ENCODE measurements at regions not wholly inside any gene's neighbourhood (a gene's known extent, or its start where the extent isn't known, plus 50 kb on each side); places are given as distances from the start of the nearest gene placed in this dataset.

GRCh38 chr17:70892527-70892926 lies 723.2 kb downstream of the KCNJ2 start:
- no peak overlapping the region for H3K27ac Mint-ChIP-seq (ENCODE audit: low read depth, unreplicated experiment)
- intact Hi-C loops (cut with micrococcal nuclease), result no loop called here
- no peak for DNase-seq (ENCODE audit: unreplicated experiment)
- no peak for TF ChIP-seq CTCF (IDR thresholded peaks at IDR 0.05; ENCODE audit: unreplicated experiment)
- no peak overlapping the region for H3K4me3 Mint-ChIP-seq (ENCODE audit: unreplicated experiment)
- H3K27me3 Mint-ChIP-seq (ENCODE audit: insufficient read depth, unreplicated experiment), result no peaks in the 10 kb centered on the region
- BruUV-seq (replicated peaks), result no TSS peak
- no peaks in the 10 kb centered on the region for H3K4me1 Mint-ChIP-seq (ENCODE audit: insufficient read depth, unreplicated experiment)
- CTCF ChIA-PET, result no interaction called here
- no peaks in the 10 kb centered on the region for H3K36me3 Mint-ChIP-seq (ENCODE audit: insufficient read depth, unreplicated experiment)
- H3K9me3 Mint-ChIP-seq (ENCODE audit: unreplicated experiment), result no peaks in the 10 kb centered on the region
- POLR2A ChIA-PET, result no interaction called here

GRCh38 chr17:70896843-70897242 lies 727.5 kb downstream of the KCNJ2 start:
- Mint-ChIP-seq H3K36me3 (ENCODE audit: insufficient read depth, unreplicated experiment) (no peaks in the 10 kb centered on the region), H3K27ac (ENCODE audit: low read depth, unreplicated experiment) (no peak overlapping the region), H3K9me3 (ENCODE audit: unreplicated experiment) (peaks cover 7% of the 10 kb centered on the region), H3K4me1 (ENCODE audit: insufficient read depth, unreplicated experiment) (no peaks in the 10 kb centered on the region), H3K27me3 (ENCODE audit: insufficient read depth, unreplicated experiment) (no peaks in the 10 kb centered on the region), H3K4me3 (ENCODE audit: unreplicated experiment) (no peak overlapping the region)
- intact Hi-C loops (cut with micrococcal nuclease), result no loop called here
- no peak for TF ChIP-seq CTCF (IDR thresholded peaks at IDR 0.05; ENCODE audit: unreplicated experiment)
- no TSS peak for BruUV-seq (replicated peaks)
- POLR2A ChIA-PET, result interaction anchor here (1.2 kb wide), 1 partner anchor 10 kb away, joined by 3 read pairs; no protein-coding TSS in a partner anchor
- CTCF ChIA-PET, result interaction anchor here (0.6 kb wide), 1 partner anchor 479 kb away, joined by 4 read pairs; no protein-coding TSS in a partner anchor
- DNase-seq (ENCODE audit: unreplicated experiment), result no peak

- no TSS peak for BruUV-seq (replicated peaks)
- Mint-ChIP-seq H3K27ac (ENCODE audit: low read depth, unreplicated experiment) (no peak overlapping the region), H3K4me3 (ENCODE audit: unreplicated experiment) (no peak overlapping the region), H3K9me3 (ENCODE audit: unreplicated experiment) (peaks cover 10% of the 10 kb centered on the region), H3K27me3 (ENCODE audit: insufficient read depth, unreplicated experiment) (no peaks in the 10 kb centered on the region), H3K4me1 (ENCODE audit: insufficient read depth, unreplicated experiment) (no peaks in the 10 kb centered on the region), H3K36me3 (ENCODE audit: insufficient read depth, unreplicated experiment) (no peaks in the 10 kb centered on the region)
- intact Hi-C loops (cut with micrococcal nuclease), result no loop called here
- ChIA-PET POLR2A (no interaction called here), CTCF (no interaction called here)
- no peak for DNase-seq (ENCODE audit: unreplicated experiment)
- TF ChIP-seq CTCF (IDR thresholded peaks at IDR 0.05; ENCODE audit: unreplicated experiment), result no peak
These were observed 728.1 kb downstream of the KCNJ2 start for GRCh38 chr17:70897446-70897845.

GRCh38 chr17:70901870-70902269 lies 732.5 kb downstream of the KCNJ2 start:
- POLR2A ChIA-PET, result no interaction called here
- intact Hi-C loops (cut with micrococcal nuclease), result no loop called here
- Mint-ChIP-seq H3K9me3 (ENCODE audit: unreplicated experiment) (peaks cover 10% of the 10 kb centered on the region), H3K27me3 (ENCODE audit: insufficient read depth, unreplicated experiment) (no peaks in the 10 kb centered on the region), H3K4me3 (ENCODE audit: unreplicated experiment) (no peak overlapping the region), H3K4me1 (ENCODE audit: insufficient read depth, unreplicated experiment) (peaks cover 6% of the 10 kb centered on the region), H3K27ac (ENCODE audit: low read depth, unreplicated experiment) (no peak overlapping the region), H3K36me3 (ENCODE audit: insufficient read depth, unreplicated experiment) (no peaks in the 10 kb centered on the region)
- DNase-seq (ENCODE audit: unreplicated experiment), result no peak
- TF ChIP-seq CTCF (IDR thresholded peaks at IDR 0.05; ENCODE audit: unreplicated experiment), result no peak
- CTCF ChIA-PET, result no interaction called here
- no TSS peak for BruUV-seq (replicated peaks)

Measured in MCF 10A (cell line).